ENCODE measurements at regions not wholly inside any gene's neighbourhood (a gene's known extent, or its start where the extent isn't known, plus 50 kb on each side); places are given as distances from the start of the nearest gene placed in this dataset.

- TF ChIP-seq, protein P1, sequence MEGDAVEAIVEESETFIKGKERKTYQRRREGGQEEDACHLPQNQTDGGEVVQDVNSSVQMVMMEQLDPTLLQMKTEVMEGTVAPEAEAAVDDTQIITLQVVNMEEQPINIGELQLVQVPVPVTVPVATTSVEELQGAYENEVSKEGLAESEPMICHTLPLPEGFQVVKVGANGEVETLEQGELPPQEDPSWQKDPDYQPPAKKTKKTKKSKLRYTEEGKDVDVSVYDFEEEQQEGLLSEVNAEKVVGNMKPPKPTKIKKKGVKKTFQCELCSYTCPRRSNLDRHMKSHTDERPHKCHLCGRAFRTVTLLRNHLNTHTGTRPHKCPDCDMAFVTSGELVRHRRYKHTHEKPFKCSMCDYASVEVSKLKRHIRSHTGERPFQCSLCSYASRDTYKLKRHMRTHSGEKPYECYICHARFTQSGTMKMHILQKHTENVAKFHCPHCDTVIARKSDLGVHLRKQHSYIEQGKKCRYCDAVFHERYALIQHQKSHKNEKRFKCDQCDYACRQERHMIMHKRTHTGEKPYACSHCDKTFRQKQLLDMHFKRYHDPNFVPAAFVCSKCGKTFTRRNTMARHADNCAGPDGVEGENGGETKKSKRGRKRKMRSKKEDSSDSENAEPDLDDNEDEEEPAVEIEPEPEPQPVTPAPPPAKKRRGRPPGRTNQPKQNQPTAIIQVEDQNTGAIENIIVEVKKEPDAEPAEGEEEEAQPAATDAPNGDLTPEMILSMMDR (IDR thresholded peaks at IDR 0.05), result no peak
- no peak for TF ChIP-seq POLR2A (IDR thresholded peaks at IDR 0.05)
Observed at GRCh38 chr12:91763654-91764370, 381.8 kb downstream of the BTG1 start.
